Liver (tissue), 8 donors: ENCODE measurements at regions not wholly inside any gene's neighbourhood (a gene's known extent, or its start where the extent isn't known, plus 50 kb on each side); places are given as distances from the start of the nearest gene placed in this dataset.

Source experiments
- DNase-seq: peaks from one replicate; pipeline ENCODE4 v3.0.0-alpha.2; 2017; ENCODE audit warnings: low spot score
- H3K27ac ChIP-seq, 2 donors: one replicate each; pipeline ENCODE4 v1.7.0; 2013; ENCODE audit warnings: inconsistent platforms in 2 of 2, low read length in 2 of 2, control low read depth in 1 of 2, low read depth in 1 of 2, mild to moderate bottlenecking in 1 of 2
- H3K27me3 ChIP-seq, 4 donors: one replicate each; pipeline versions ENCODE4 v1.6.1 to v1.7.0; 2013; ENCODE audit warnings: low read length in 3 of 4, inconsistent platforms in 1 of 4, mild to moderate bottlenecking in 1 of 4, moderate library complexity in 1 of 4; ENCODE audit not compliant: control insufficient read depth in 4 of 4, insufficient read depth in 4 of 4
- H3K36me3 ChIP-seq, 4 donors: one replicate each; pipeline versions ENCODE4 v1.6.1 to v1.7.0; 2013; ENCODE audit warnings: low read length in 3 of 4, mild to moderate bottlenecking in 3 of 4, low read depth in 1 of 4, moderate library complexity in 1 of 4; ENCODE audit not compliant: control insufficient read depth in 4 of 4, insufficient read depth in 3 of 4
- H3K4me1 ChIP-seq, 4 donors: one replicate each; pipeline versions ENCODE4 v1.6.1 to v1.7.0; 2013; ENCODE audit warnings: low read length in 3 of 4, mild to moderate bottlenecking in 3 of 4, moderate library complexity in 1 of 4; ENCODE audit not compliant: control insufficient read depth in 4 of 4, insufficient read depth in 4 of 4
- H3K4me3 ChIP-seq, 3 donors: one replicate each; pipeline versions ENCODE4 v1.6.1 to v1.7.0; 2013; ENCODE audit warnings: low read length in 3 of 3, control low read depth in 1 of 3, low read depth in 1 of 3, mild to moderate bottlenecking in 1 of 3
- H3K9ac ChIP-seq, 2 donors: one replicate each; pipeline ENCODE4 v1.7.0; 2013; ENCODE audit warnings: low read length in 2 of 2, mild to moderate bottlenecking in 2 of 2, moderate library complexity in 2 of 2, control low read depth in 1 of 2, low read depth in 1 of 2
- H3K9me3 ChIP-seq, 4 donors: one replicate each; pipeline versions ENCODE4 v1.6.1 to v1.7.0; 2013; ENCODE audit warnings: low read length in 3 of 4; ENCODE audit not compliant: control insufficient read depth in 4 of 4
- ATF3 ChIP-seq: IDR thresholded peaks from 2 replicates; pipeline ENCODE4 v1.6.1; 2016; ENCODE audit warnings: antibody characterized with exemption
- CTCF ChIP-seq: fragments of 150-350 bp; IDR thresholded peaks from 2 replicates; pipeline ENCODE4 v1.5.1; 2017; ENCODE audit warnings: improper control_type of control experiment, low read depth, low read length; ENCODE audit not compliant: missing input control
- EGR1 ChIP-seq, 2 donors: IDR thresholded peaks; 2 replicates each; pipeline ENCODE4 v1.6.1; 2016 to 2018; ENCODE audit warnings: antibody characterized with exemption in 2 of 2, low read depth in 2 of 2
- FOXA1 ChIP-seq: IDR thresholded peaks from 2 replicates; pipeline ENCODE4 v1.6.1; 2016; ENCODE audit warnings: antibody characterized with exemption
- FOXA2 ChIP-seq: IDR thresholded peaks from 2 replicates; pipeline ENCODE4 v1.6.1; 2016; ENCODE audit warnings: antibody characterized with exemption
- GABPA ChIP-seq, 2 donors: IDR thresholded peaks in 1 of 2; conservative IDR thresholded peaks in 1 of 2; 2 replicates each; pipeline ENCODE4 v1.6.1; 2016; ENCODE audit warnings: antibody characterized with exemption in 2 of 2, mild to moderate bottlenecking in 1 of 2, moderate library complexity in 1 of 2
- HNF4A ChIP-seq, 2 donors: conservative IDR thresholded peaks; 2 replicates each; pipeline ENCODE4 v1.6.1; 2016; ENCODE audit warnings: antibody characterized with exemption in 2 of 2, mild to moderate bottlenecking in 2 of 2
- HNF4G ChIP-seq: IDR thresholded peaks from 2 replicates; pipeline ENCODE4 v1.6.1; 2016; ENCODE audit warnings: antibody characterized with exemption
- JUND ChIP-seq, 2 donors: IDR thresholded peaks; 2 replicates each; pipeline ENCODE4 v1.6.1; 2016; ENCODE audit warnings: antibody characterized with exemption in 2 of 2
- MAX ChIP-seq: IDR thresholded peaks from 2 replicates; pipeline ENCODE4 v1.6.1; 2016; ENCODE audit warnings: antibody characterized with exemption
- NR2F2 ChIP-seq: IDR thresholded peaks from 2 replicates; pipeline ENCODE4 v1.6.1; 2016; ENCODE audit warnings: antibody characterized with exemption
- RAD21 ChIP-seq, 2 donors: IDR thresholded peaks; 2 replicates each; pipeline ENCODE4 v1.6.1; 2016; ENCODE audit warnings: antibody characterized with exemption in 2 of 2, mild to moderate bottlenecking in 2 of 2
- REST ChIP-seq: IDR thresholded peaks from 2 replicates; pipeline ENCODE4 v1.6.1; 2016; ENCODE audit warnings: antibody characterized with exemption, mild to moderate bottlenecking
- RXRA ChIP-seq, 2 donors: IDR thresholded peaks; 2 replicates each; pipeline ENCODE4 v1.6.1; 2017 to 2018; ENCODE audit warnings: antibody characterized with exemption in 2 of 2, mild to moderate bottlenecking in 1 of 2
- SP1 ChIP-seq: IDR thresholded peaks from 2 replicates; pipeline ENCODE4 v1.6.1; 2018; ENCODE audit warnings: antibody characterized with exemption, mild to moderate bottlenecking
- TAF1 ChIP-seq: conservative IDR thresholded peaks from 2 replicates; pipeline ENCODE4 v1.6.1; 2016; ENCODE audit warnings: antibody characterized with exemption, mild to moderate bottlenecking
- YY1 ChIP-seq: IDR thresholded peaks from 2 replicates; pipeline ENCODE4 v1.6.1; 2016; ENCODE audit warnings: antibody characterized with exemption, mild to moderate bottlenecking
- ZBTB33 ChIP-seq: IDR thresholded peaks from 2 replicates; pipeline ENCODE4 v1.6.1; 2016; ENCODE audit warnings: antibody characterized with exemption
- WGBS: extraction: QIAGEN DNeasy Blood & Tissue Kit; methylation state at CpG from one replicate; pipeline ENCODE4 v1.1.7; 2013; 5-methylcytosine and 5-hydroxymethylcytosine counted together
- donor health status: healthy.
- donor health status: healthy.
- donor health status: healthy.
- donor health status: healthy.
- donor health status: healthy.

GRCh38 chr10:130998642-130999041, 312.9 kb downstream of the TCERG1L start:
- Histone ChIP-seq H3K27ac (no peak overlapping the region), H3K4me3 (no peak overlapping the region), H3K27me3 (peaks cover 0 to 6% (median 2%) of the 10 kb centered on the region in 4 donors), H3K9ac (no peak overlapping the region), H3K9me3 (peaks cover 0 to 3% (median 1%) of the 10 kb centered on the region in 4 donors), H3K4me1 (no peaks in the 10 kb centered on the region), H3K36me3 (no peaks in the 10 kb centered on the region)
- WGBS: 91% methylated on average over 10 of the region's 10 CpGs
- TF ChIP-seq RXRA (IDR thresholded peaks at IDR 0.05): no peak
- no peak for TF ChIP-seq CTCF
- no peak for TF ChIP-seq ATF3
- no peak for TF ChIP-seq SP1
- TF ChIP-seq FOXA1: no peak
- no peak for TF ChIP-seq REST
- TF ChIP-seq YY1: no peak
- TF ChIP-seq TAF1: no peak
- no peak for TF ChIP-seq ZBTB33
- TF ChIP-seq JUND (IDR thresholded peaks at IDR 0.05): no peak
- TF ChIP-seq MAX: no peak
- TF ChIP-seq FOXA2: no peak
- TF ChIP-seq GABPA (IDR thresholded peaks at IDR 0.05 in 1 of 2, conservative IDR thresholded peaks at IDR 0.05 in 1 of 2): no peak
- TF ChIP-seq RAD21 (IDR thresholded peaks at IDR 0.05): no peak
- no peak for TF ChIP-seq HNF4G
- TF ChIP-seq NR2F2: no peak
- TF ChIP-seq HNF4A (conservative IDR thresholded peaks at IDR 0.05): no peak
- TF ChIP-seq EGR1 (IDR thresholded peaks at IDR 0.05; ENCODE audit: low read depth in 2 of 2): no peak
- no peak for DNase-seq
